ENCODE measurements at regions not wholly inside any gene's neighbourhood (a gene's known extent, or its start where the extent isn't known, plus 50 kb on each side); places are given as distances from the start of the nearest gene placed in this dataset.

DNA sequence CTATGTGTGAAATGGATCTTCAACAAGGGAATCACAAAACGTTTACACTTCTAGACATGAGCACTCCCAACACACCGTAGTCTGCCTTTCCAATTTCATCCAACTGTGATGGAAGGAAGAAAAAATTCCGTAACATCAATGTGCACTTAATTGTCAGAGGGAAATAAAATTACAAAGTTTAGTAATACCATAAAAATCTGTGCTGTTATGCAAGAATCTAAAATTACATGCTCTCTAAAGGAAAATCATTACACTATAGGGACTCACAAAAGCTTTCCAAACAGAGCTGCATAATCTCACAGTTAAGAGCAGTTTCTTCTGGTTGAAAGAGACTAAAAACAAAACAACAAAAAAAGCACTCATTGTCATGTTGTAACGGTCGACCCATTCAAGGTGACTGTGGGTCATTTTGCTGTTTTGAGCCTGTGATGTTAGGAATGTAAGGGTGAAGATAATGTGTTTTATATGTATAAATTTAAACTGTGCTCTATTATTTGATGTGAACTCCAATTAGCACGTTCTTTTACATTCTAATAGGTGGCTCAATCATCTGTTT, 698.0 kb downstream of the TDRD15 start:
- TF ChIP-seq, protein P1, sequence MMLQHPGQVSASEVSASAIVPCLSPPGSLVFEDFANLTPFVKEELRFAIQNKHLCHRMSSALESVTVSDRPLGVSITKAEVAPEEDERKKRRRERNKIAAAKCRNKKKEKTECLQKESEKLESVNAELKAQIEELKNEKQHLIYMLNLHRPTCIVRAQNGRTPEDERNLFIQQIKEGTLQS (CRISPR knock-in tag; conservative IDR thresholded peaks at IDR 0.05): no peak
- TF ChIP-seq, protein P2, sequence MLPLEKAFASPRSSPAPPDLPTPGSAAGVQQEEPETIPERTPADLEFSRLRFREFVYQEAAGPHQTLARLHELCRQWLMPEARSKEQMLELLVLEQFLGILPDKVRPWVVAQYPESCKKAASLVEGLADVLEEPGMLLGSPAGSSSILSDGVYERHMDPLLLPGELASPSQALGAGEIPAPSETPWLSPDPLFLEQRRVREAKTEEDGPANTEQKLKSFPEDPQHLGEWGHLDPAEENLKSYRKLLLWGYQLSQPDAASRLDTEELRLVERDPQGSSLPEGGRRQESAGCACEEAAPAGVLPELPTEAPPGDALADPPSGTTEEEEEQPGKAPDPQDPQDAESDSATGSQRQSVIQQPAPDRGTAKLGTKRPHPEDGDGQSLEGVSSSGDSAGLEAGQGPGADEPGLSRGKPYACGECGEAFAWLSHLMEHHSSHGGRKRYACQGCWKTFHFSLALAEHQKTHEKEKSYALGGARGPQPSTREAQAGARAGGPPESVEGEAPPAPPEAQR (CRISPR knock-in tag; IDR thresholded peaks at IDR 0.05): no peak
- TF ChIP-seq CTCF (IDR thresholded peaks at IDR 0.05) (no peak), ATF2 (CRISPR knock-in tag; IDR thresholded peaks at IDR 0.05; ENCODE audit: borderline replicate concordance, low read depth) (no peak), ZNF512 (CRISPR knock-in tag; IDR thresholded peaks at IDR 0.05; ENCODE audit: borderline replicate concordance) (no peak), FOXJ3 (CRISPR knock-in tag; IDR thresholded peaks at IDR 0.05; ENCODE audit: borderline replicate concordance) (no peak), SOX15 (CRISPR knock-in tag; IDR thresholded peaks at IDR 0.05) (no peak), ZNF423 (CRISPR knock-in tag; IDR thresholded peaks at IDR 0.05) (no peak), RELA (CRISPR knock-in tag; IDR thresholded peaks at IDR 0.05; ENCODE audit: borderline replicate concordance) (no peak), PRRX2 (CRISPR knock-in tag; IDR thresholded peaks at IDR 0.05) (no peak), TEAD4 (CRISPR knock-in tag; IDR thresholded peaks at IDR 0.05) (no peak), RORB (CRISPR knock-in tag; IDR thresholded peaks at IDR 0.05) (no peak)
- TF ChIP-seq, protein P3, sequence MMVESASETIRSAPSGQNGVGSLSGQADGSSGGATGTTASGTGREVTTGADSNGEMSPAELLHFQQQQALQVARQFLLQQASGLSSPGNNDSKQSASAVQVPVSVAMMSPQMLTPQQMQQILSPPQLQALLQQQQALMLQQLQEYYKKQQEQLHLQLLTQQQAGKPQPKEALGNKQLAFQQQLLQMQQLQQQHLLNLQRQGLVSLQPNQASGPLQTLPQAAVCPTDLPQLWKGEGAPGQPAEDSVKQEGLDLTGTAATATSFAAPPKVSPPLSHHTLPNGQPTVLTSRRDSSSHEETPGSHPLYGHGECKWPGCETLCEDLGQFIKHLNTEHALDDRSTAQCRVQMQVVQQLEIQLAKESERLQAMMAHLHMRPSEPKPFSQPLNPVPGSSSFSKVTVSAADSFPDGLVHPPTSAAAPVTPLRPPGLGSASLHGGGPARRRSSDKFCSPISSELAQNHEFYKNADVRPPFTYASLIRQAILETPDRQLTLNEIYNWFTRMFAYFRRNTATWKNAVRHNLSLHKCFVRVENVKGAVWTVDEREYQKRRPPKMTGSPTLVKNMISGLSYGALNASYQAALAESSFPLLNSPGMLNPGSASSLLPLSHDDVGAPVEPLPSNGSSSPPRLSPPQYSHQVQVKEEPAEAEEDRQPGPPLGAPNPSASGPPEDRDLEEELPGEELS (CRISPR knock-in tag; IDR thresholded peaks at IDR 0.05): no peak
- TF ChIP-seq, protein P4, sequence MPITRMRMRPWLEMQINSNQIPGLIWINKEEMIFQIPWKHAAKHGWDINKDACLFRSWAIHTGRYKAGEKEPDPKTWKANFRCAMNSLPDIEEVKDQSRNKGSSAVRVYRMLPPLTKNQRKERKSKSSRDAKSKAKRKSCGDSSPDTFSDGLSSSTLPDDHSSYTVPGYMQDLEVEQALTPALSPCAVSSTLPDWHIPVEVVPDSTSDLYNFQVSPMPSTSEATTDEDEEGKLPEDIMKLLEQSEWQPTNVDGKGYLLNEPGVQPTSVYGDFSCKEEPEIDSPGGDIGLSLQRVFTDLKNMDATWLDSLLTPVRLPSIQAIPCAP (CRISPR knock-in tag; IDR thresholded peaks at IDR 0.05): no peak

Data from WTC11 (cell line).